ENCODE measurements at regions not wholly inside any gene's neighbourhood (a gene's known extent, or its start where the extent isn't known, plus 50 kb on each side); places are given as distances from the start of the nearest gene placed in this dataset.

- no peak for DNase-seq (ENCODE audit: low read depth in 2 of 3, low spot score in 2 of 3)
Observed at GRCh38 chr22:47600791-47601625, 838.6 kb downstream of the TBC1D22A start.

GRCh38 chr22:47600281-47600680, 837.8 kb downstream of the TBC1D22A start:
- no peak for DNase-seq (ENCODE audit: low read depth in 2 of 3, low spot score in 2 of 3)

GRCh38 chr22:47599753-47600152, 837.3 kb downstream of the TBC1D22A start:
- DNase-seq (ENCODE audit: low read depth in 2 of 3, low spot score in 2 of 3), result no peak

- no peak for DNase-seq (ENCODE audit: low read depth in 2 of 3, low spot score in 2 of 3)
Observed at GRCh38 chr22:47598864-47599263, 836.4 kb downstream of the TBC1D22A start.

- DNase-seq (ENCODE audit: low read depth in 2 of 3, low spot score in 2 of 3), result no peak
Observed at GRCh38 chr22:47597041-47597440, 834.6 kb downstream of the TBC1D22A start.

- DNase-seq (ENCODE audit: low read depth in 2 of 3, low spot score in 2 of 3), result no peak
Observed at GRCh38 chr22:47596176-47596690, 833.8 kb downstream of the TBC1D22A start.

- no peak for DNase-seq (ENCODE audit: low read depth in 2 of 3, low spot score in 2 of 3)
Observed at GRCh38 chr22:47594836-47595521, 832.5 kb downstream of the TBC1D22A start.

- no peak for DNase-seq (ENCODE audit: low read depth in 2 of 3, low spot score in 2 of 3)
Observed at GRCh38 chr22:47593911-47594311, 831.5 kb downstream of the TBC1D22A start.

- no peak for DNase-seq (ENCODE audit: low read depth in 2 of 3, low spot score in 2 of 3)
Observed at GRCh38 chr22:47593291-47593690, 830.8 kb downstream of the TBC1D22A start.

- no peak for DNase-seq (ENCODE audit: low read depth in 2 of 3, low spot score in 2 of 3)
Observed at GRCh38 chr22:47592791-47593190, 830.3 kb downstream of the TBC1D22A start.

- no peak for DNase-seq (ENCODE audit: low read depth in 2 of 3, low spot score in 2 of 3)
Observed at GRCh38 chr22:47591709-47592108, 829.3 kb downstream of the TBC1D22A start.

- no peak for DNase-seq (ENCODE audit: low read depth in 2 of 3, low spot score in 2 of 3)
Observed at GRCh38 chr22:47591016-47591415, 828.6 kb downstream of the TBC1D22A start.

GRCh38 chr22:47589271-47590250, 827.1 kb downstream of the TBC1D22A start:
- DNase-seq (ENCODE audit: low read depth in 2 of 3, low spot score in 2 of 3), result no peak

- no peak for DNase-seq (ENCODE audit: low read depth in 2 of 3, low spot score in 2 of 3)
Observed at GRCh38 chr22:47588578-47588960, 826.1 kb downstream of the TBC1D22A start.

GRCh38 chr22:47587861-47588577, 825.6 kb downstream of the TBC1D22A start:
- DNase-seq (ENCODE audit: low read depth in 2 of 3, low spot score in 2 of 3), result no peak

- DNase-seq (ENCODE audit: low read depth in 2 of 3, low spot score in 2 of 3), result no peak
Observed at GRCh38 chr22:47587361-47587760, 824.9 kb downstream of the TBC1D22A start.

- no peak for DNase-seq (ENCODE audit: low read depth in 2 of 3, low spot score in 2 of 3)
Observed at GRCh38 chr22:47586946-47587345, 824.5 kb downstream of the TBC1D22A start.

- no peak for DNase-seq (ENCODE audit: low read depth in 2 of 3, low spot score in 2 of 3)
Observed at GRCh38 chr22:47586038-47586437, 823.6 kb downstream of the TBC1D22A start.

GRCh38 chr22:47583959-47584562, 821.6 kb downstream of the TBC1D22A start:
- DNase-seq (ENCODE audit: low read depth in 2 of 3, low spot score in 2 of 3), result no peak

- DNase-seq (ENCODE audit: low read depth in 2 of 3, low spot score in 2 of 3), result no peak
Observed at GRCh38 chr22:47582067-47582466, 819.6 kb downstream of the TBC1D22A start.

Measured in hematopoietic multipotent progenitor cell (in vitro differentiated cells).